Body of pancreas (tissue), 4 donors: ENCODE measurements at regions not wholly inside any gene's neighbourhood (a gene's known extent, or its start where the extent isn't known, plus 50 kb on each side); places are given as distances from the start of the nearest gene placed in this dataset.
"Not testable (repeated sequence)": the region's sequence is repeated elsewhere in the genome, so short reads cannot be mapped to it uniquely, and the experiment has no call there.

Source experiments
- ATAC-seq: fragments of 150-250 bp; one replicate; pipeline ENCODE4 v1.9.1; 2016
- DNase-seq, 4 donors: peaks; one replicate each; pipeline ENCODE4 v3.0.0-alpha.2; 2019
- H3K27ac ChIP-seq, 4 donors: fragments of 200-600 bp; sonication (generic); 1 replicate in 3 of 4; 2 replicates in 1 of 4; pipeline versions ENCODE4 v1.5.1 to v1.6.1; 2016 to 2019; ENCODE audit warnings: mild to moderate bottlenecking in 1 of 4, mixed read lengths in 1 of 4, moderate library complexity in 1 of 4
- H3K27me3 ChIP-seq, 2 donors: fragments of 200-600 bp; sonication (generic); one replicate each; pipeline ENCODE4 v1.6.0; 2016; ENCODE audit warnings: mild to moderate bottlenecking in 1 of 2
- H3K36me3 ChIP-seq, 2 donors: fragments of 200-600 bp; sonication (generic); replicated peaks in 1 of 2; 2 replicates each; pipeline ENCODE4 v1.5.1; 2016; ENCODE audit warnings: low read depth in 2 of 2; ENCODE audit not compliant: insufficient read depth in 1 of 2
- H3K4me1 ChIP-seq: fragments of 200-600 bp; sonication (generic); one replicate; pipeline ENCODE4 v1.6.0; 2016
- H3K4me3 ChIP-seq, 2 donors: fragments of 200-600 bp; sonication (generic); 1 replicate in 1 of 2; 2 replicates in 1 of 2; pipeline ENCODE4 v1.5.1; 2016 to 2019
- H3K9me3 ChIP-seq, 3 donors: fragments of 200-600 bp; sonication (generic); 1 replicate in 2 of 3; 2 replicates in 1 of 3; pipeline ENCODE4 v1.5.1; 2016
- CTCF ChIP-seq, 7 experiments: fragments of 450-650 bp in 4 of 7; fragments of 200-600 bp in 3 of 7; sonication (generic) in 3 of 7; IDR thresholded peaks; one replicate each; pipeline ENCODE4 v1.5.1; 2016 to 2019; ENCODE audit warnings: antibody characterized with exemption in 7 of 7
- POLR2A ChIP-seq, 3 donors: fragments of 450-650 bp; IDR thresholded peaks; one replicate each; pipeline ENCODE4 v1.6.1; 2016; ENCODE audit warnings: antibody characterized with exemption in 3 of 3, mild to moderate bottlenecking in 2 of 3
- WGBS, 2 donors: methylation state at CpG; one replicate each; pipeline ENCODE4 v1.1.5; 2017; 5-methylcytosine and 5-hydroxymethylcytosine counted together
- intact Hi-C: fragments of 100-400 bp; cut with DNase I; formaldehyde crosslinking; loops from one replicate; pipeline ENCODE4 v1.15.1; 2023

DNA sequence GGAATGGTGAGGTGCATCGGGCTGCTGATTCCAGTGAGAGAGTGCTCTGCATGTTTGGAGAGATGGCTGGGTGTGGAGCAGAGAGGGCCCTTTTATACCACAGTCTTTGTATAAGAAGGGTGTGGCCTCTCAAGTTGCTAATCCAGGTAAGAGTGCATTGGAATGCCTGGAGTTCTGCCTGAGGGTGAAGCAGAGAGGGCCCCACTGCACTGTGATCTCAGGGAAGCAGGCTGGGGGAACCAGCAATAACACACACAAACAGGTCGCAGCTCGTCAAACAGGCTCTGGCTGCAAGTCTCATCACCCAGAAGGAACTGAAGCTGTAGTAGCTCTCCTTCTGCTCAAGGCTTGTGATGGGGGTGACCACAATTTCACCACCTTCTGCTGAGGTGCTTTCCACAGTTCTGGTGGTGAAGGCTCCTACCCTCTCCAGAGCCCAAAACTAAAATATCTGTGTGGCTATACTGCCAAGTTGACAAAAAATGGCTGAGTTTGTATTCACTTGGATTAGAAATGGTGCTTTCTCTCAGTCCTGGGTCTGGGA, 687.4 kb upstream of the HS3ST1 start:
- H3K4me1 ChIP-seq = no peaks in the 10 kb centered on the region
- H3K27me3 ChIP-seq = no peaks in the 10 kb centered on the region
- no peaks in the 10 kb centered on the region for H3K36me3 ChIP-seq
- ATAC-seq (no peak), DNase-seq (no peak)
- peaks cover 0 to 9% (median 0%) of the 10 kb centered on the region in 3 donors for H3K9me3 ChIP-seq
- no peak for TF ChIP-seq CTCF (IDR thresholded peaks at IDR 0.05)
- no peak for TF ChIP-seq POLR2A (IDR thresholded peaks at IDR 0.05)
- intact Hi-C loops = no loop called here
- no peak overlapping the region for H3K4me3 ChIP-seq
- 60 to 76% methylated on average over 3 of the region's 3 CpGs for WGBS, 2 donors
- H3K27ac ChIP-seq = no peak overlapping the region

GRCh38 chr4:12110627-12111026, 681.9 kb upstream of the HS3ST1 start:
- Histone ChIP-seq H3K27ac (no peak overlapping the region), H3K4me3 (no peak overlapping the region), H3K9me3 (peaks cover 0 to 9% (median 0%) of the 10 kb centered on the region in 3 donors), H3K36me3 (no peaks in the 10 kb centered on the region), H3K4me1 (no peaks in the 10 kb centered on the region), H3K27me3 (no peaks in the 10 kb centered on the region)
- WGBS, 2 donors = 66 to 83% methylated on average over 3 of the region's 3 CpGs
- DNase-seq (no peak), ATAC-seq (no peak)
- intact Hi-C loops = no loop called here
- no peak for TF ChIP-seq CTCF (IDR thresholded peaks at IDR 0.05)
- TF ChIP-seq POLR2A (IDR thresholded peaks at IDR 0.05) = no peak

GRCh38 chr4:12109056-12109455, 680.4 kb upstream of the HS3ST1 start:
- intact Hi-C loops, ATAC-seq, H3K9me3 ChIP-seq, H3K4me1 ChIP-seq, H3K4me3 ChIP-seq, H3K27me3 ChIP-seq, H3K27ac ChIP-seq, H3K36me3 ChIP-seq, DNase-seq: not testable (repeated sequence)
- 76 to 82% methylated on average over 4 of the region's 4 CpGs for WGBS, 2 donors

- TF ChIP-seq CTCF (IDR thresholded peaks at IDR 0.05) (no peak), POLR2A (IDR thresholded peaks at IDR 0.05) (no peak)
- H3K4me1 ChIP-seq = no peaks in the 10 kb centered on the region
- no peak overlapping the region for H3K4me3 ChIP-seq
- H3K27ac ChIP-seq = no peak overlapping the region
- no peaks in the 10 kb centered on the region for H3K27me3 ChIP-seq
- intact Hi-C loops = no loop called here
- H3K9me3 ChIP-seq = no peaks in the 10 kb centered on the region
- DNase-seq (no peak), ATAC-seq (no peak)
- 62 to 72% methylated on average over 5 of the region's 5 CpGs for WGBS, 2 donors
- no peaks in the 10 kb centered on the region for H3K36me3 ChIP-seq
Observed at GRCh38 chr4:12105519-12105918, 676.8 kb upstream of the HS3ST1 start.

DNA sequence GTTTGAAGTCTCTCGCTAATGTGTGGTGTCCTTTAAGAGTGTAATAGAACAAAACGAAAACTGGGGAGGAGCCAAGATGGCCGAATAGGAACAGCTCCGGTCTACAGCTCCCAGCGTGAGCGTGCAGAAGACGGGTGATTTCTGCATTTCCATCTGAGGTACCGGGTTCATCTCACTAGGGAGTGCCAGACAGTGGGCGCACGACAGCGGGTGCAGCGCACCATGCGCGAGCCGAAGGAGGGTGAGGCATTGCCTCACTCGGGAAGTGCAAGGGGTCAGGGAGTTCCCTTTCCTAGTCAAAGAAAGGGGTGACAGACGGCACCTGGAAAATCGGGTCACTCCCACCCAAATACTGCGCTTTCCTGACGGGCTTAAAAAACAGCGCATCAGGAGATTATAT, 661.2 kb upstream of the HS3ST1 start:
- DNase-seq, H3K36me3 ChIP-seq, ATAC-seq, H3K27ac ChIP-seq, intact Hi-C loops, H3K4me3 ChIP-seq, H3K9me3 ChIP-seq, H3K27me3 ChIP-seq, H3K4me1 ChIP-seq: not testable (repeated sequence)
- WGBS, 2 donors = 72 to 90% methylated on average over 17 to 19 of the region's 21 CpGs

GRCh38 chr4:12084690-12085089, 656.0 kb upstream of the HS3ST1 start:
- H3K36me3 ChIP-seq = no peaks in the 10 kb centered on the region
- 25 to 35% methylated on average over 5 of the region's 5 CpGs for WGBS, 2 donors
- intact Hi-C loops = no loop called here

More at GRCh38 chr4:12084690-12085089, 656.0 kb upstream of the HS3ST1 start:
- Histone ChIP-seq H3K4me1 (no peaks in the 10 kb centered on the region), H3K27me3 (no peaks in the 10 kb centered on the region), H3K9me3 (no peaks in the 10 kb centered on the region), H3K27ac (no peak overlapping the region), H3K4me3 (no peak overlapping the region)
- TF ChIP-seq POLR2A (IDR thresholded peaks at IDR 0.05) (no peak), CTCF (IDR thresholded peaks at IDR 0.05) (no peak)
- ATAC-seq (no peak), DNase-seq (no peak)
